ENCODE measurements at regions not wholly inside any gene's neighbourhood (a gene's known extent, or its start where the extent isn't known, plus 50 kb on each side); places are given as distances from the start of the nearest gene placed in this dataset.

- no peaks in the 10 kb centered on the region for H3K9me3 ChIP-seq (ENCODE audit: control insufficient read depth, insufficient read depth, low read length)
- H3K9ac ChIP-seq (ENCODE audit: low read depth, low read length), result no peak overlapping the region
- H3K36me3 ChIP-seq (ENCODE audit: insufficient read depth, low read length), result no peaks in the 10 kb centered on the region
- no peaks in the 10 kb centered on the region for H3K4me1 ChIP-seq (ENCODE audit: insufficient read depth, low read length)
These were observed 213.6 kb upstream of the B3GAT1 start for GRCh38 chr11:134625631-134626030.

- no peaks in the 10 kb centered on the region for H3K4me1 ChIP-seq (ENCODE audit: insufficient read depth, low read length)
- no peaks in the 10 kb centered on the region for H3K36me3 ChIP-seq (ENCODE audit: insufficient read depth, low read length)
- H3K9ac ChIP-seq (ENCODE audit: low read depth, low read length), result no peak overlapping the region
- H3K9me3 ChIP-seq (ENCODE audit: control insufficient read depth, insufficient read depth, low read length), result no peaks in the 10 kb centered on the region
These were observed 213.1 kb upstream of the B3GAT1 start for GRCh38 chr11:134625151-134625550.

GRCh38 chr11:134624166-134624920 lies 212.3 kb upstream of the B3GAT1 start:
- Histone ChIP-seq H3K36me3 (ENCODE audit: insufficient read depth, low read length) (no peaks in the 10 kb centered on the region), H3K9ac (ENCODE audit: low read depth, low read length) (no peak overlapping the region), H3K4me1 (ENCODE audit: insufficient read depth, low read length) (no peaks in the 10 kb centered on the region), H3K9me3 (ENCODE audit: control insufficient read depth, insufficient read depth, low read length) (no peaks in the 10 kb centered on the region)

GRCh38 chr11:134623711-134624110 lies 211.7 kb upstream of the B3GAT1 start:
- H3K36me3 ChIP-seq (ENCODE audit: insufficient read depth, low read length), result no peaks in the 10 kb centered on the region
- no peaks in the 10 kb centered on the region for H3K9me3 ChIP-seq (ENCODE audit: control insufficient read depth, insufficient read depth, low read length)
- no peaks in the 10 kb centered on the region for H3K4me1 ChIP-seq (ENCODE audit: insufficient read depth, low read length)
- no peak overlapping the region for H3K9ac ChIP-seq (ENCODE audit: low read depth, low read length)

- Histone ChIP-seq H3K9ac (ENCODE audit: low read depth, low read length) (no peak overlapping the region), H3K36me3 (ENCODE audit: insufficient read depth, low read length) (no peaks in the 10 kb centered on the region), H3K4me1 (ENCODE audit: insufficient read depth, low read length) (no peaks in the 10 kb centered on the region), H3K9me3 (ENCODE audit: control insufficient read depth, insufficient read depth, low read length) (no peaks in the 10 kb centered on the region)
These were observed 210.4 kb upstream of the B3GAT1 start for GRCh38 chr11:134622458-134622857.

- Histone ChIP-seq H3K9me3 (ENCODE audit: control insufficient read depth, insufficient read depth, low read length) (no peaks in the 10 kb centered on the region), H3K9ac (ENCODE audit: low read depth, low read length) (no peak overlapping the region), H3K36me3 (ENCODE audit: insufficient read depth, low read length) (no peaks in the 10 kb centered on the region), H3K4me1 (ENCODE audit: insufficient read depth, low read length) (no peaks in the 10 kb centered on the region)
These were observed 205.3 kb upstream of the B3GAT1 start for GRCh38 chr11:134617360-134617759.

GRCh38 chr11:134616038-134616437 lies 204.0 kb upstream of the B3GAT1 start:
- Histone ChIP-seq H3K4me1 (ENCODE audit: insufficient read depth, low read length) (no peaks in the 10 kb centered on the region), H3K9me3 (ENCODE audit: control insufficient read depth, insufficient read depth, low read length) (no peaks in the 10 kb centered on the region), H3K36me3 (ENCODE audit: insufficient read depth, low read length) (no peaks in the 10 kb centered on the region), H3K9ac (ENCODE audit: low read depth, low read length) (no peak overlapping the region)

- no peaks in the 10 kb centered on the region for H3K36me3 ChIP-seq (ENCODE audit: insufficient read depth, low read length)
- no peak overlapping the region for H3K9ac ChIP-seq (ENCODE audit: low read depth, low read length)
- no peaks in the 10 kb centered on the region for H3K9me3 ChIP-seq (ENCODE audit: control insufficient read depth, insufficient read depth, low read length)
- H3K4me1 ChIP-seq (ENCODE audit: insufficient read depth, low read length), result no peaks in the 10 kb centered on the region
These were observed 203.1 kb upstream of the B3GAT1 start for GRCh38 chr11:134615041-134615615.

- H3K9me3 ChIP-seq (ENCODE audit: control insufficient read depth, insufficient read depth, low read length), result no peaks in the 10 kb centered on the region
- no peak overlapping the region for H3K9ac ChIP-seq (ENCODE audit: low read depth, low read length)
- H3K36me3 ChIP-seq (ENCODE audit: insufficient read depth, low read length), result no peaks in the 10 kb centered on the region
- H3K4me1 ChIP-seq (ENCODE audit: insufficient read depth, low read length), result no peaks in the 10 kb centered on the region
These were observed 202.1 kb upstream of the B3GAT1 start for GRCh38 chr11:134614141-134614540.

GRCh38 chr11:134613646-134614045 lies 201.6 kb upstream of the B3GAT1 start:
- Histone ChIP-seq H3K4me1 (ENCODE audit: insufficient read depth, low read length) (no peaks in the 10 kb centered on the region), H3K9me3 (ENCODE audit: control insufficient read depth, insufficient read depth, low read length) (no peaks in the 10 kb centered on the region), H3K9ac (ENCODE audit: low read depth, low read length) (no peak overlapping the region), H3K36me3 (ENCODE audit: insufficient read depth, low read length) (no peaks in the 10 kb centered on the region)

- Histone ChIP-seq H3K36me3 (ENCODE audit: insufficient read depth, low read length) (no peaks in the 10 kb centered on the region), H3K9me3 (ENCODE audit: control insufficient read depth, insufficient read depth, low read length) (no peaks in the 10 kb centered on the region), H3K9ac (ENCODE audit: low read depth, low read length) (no peak overlapping the region), H3K4me1 (ENCODE audit: insufficient read depth, low read length) (no peaks in the 10 kb centered on the region)
These were observed 200.3 kb upstream of the B3GAT1 start for GRCh38 chr11:134612140-134613030.

GRCh38 chr11:134611537-134611936 lies 199.5 kb upstream of the B3GAT1 start:
- no peaks in the 10 kb centered on the region for H3K36me3 ChIP-seq (ENCODE audit: insufficient read depth, low read length)
- H3K4me1 ChIP-seq (ENCODE audit: insufficient read depth, low read length), result no peaks in the 10 kb centered on the region
- no peak overlapping the region for H3K9ac ChIP-seq (ENCODE audit: low read depth, low read length)
- H3K9me3 ChIP-seq (ENCODE audit: control insufficient read depth, insufficient read depth, low read length), result no peaks in the 10 kb centered on the region

GRCh38 chr11:134610116-134610910 lies 198.3 kb upstream of the B3GAT1 start:
- no peaks in the 10 kb centered on the region for H3K9me3 ChIP-seq (ENCODE audit: control insufficient read depth, insufficient read depth, low read length)

More at GRCh38 chr11:134610116-134610910, 198.3 kb upstream of the B3GAT1 start:
- no peaks in the 10 kb centered on the region for H3K4me1 ChIP-seq (ENCODE audit: insufficient read depth, low read length)
- no peak overlapping the region for H3K9ac ChIP-seq (ENCODE audit: low read depth, low read length)
- no peaks in the 10 kb centered on the region for H3K36me3 ChIP-seq (ENCODE audit: insufficient read depth, low read length)

Data from ES-I3 (cell line).